HG02763 (cell line): ENCODE measurements at regions not wholly inside any gene's neighbourhood (a gene's known extent, or its start where the extent isn't known, plus 50 kb on each side); places are given as distances from the start of the nearest gene placed in this dataset.
"Not testable (repeated sequence)": the region's sequence is repeated elsewhere in the genome, so short reads cannot be mapped to it uniquely, and the experiment has no call there.

Experiments used
- ATAC-seq: cut with Tn5 transposase; IDR thresholded peaks from one replicate; pipeline ENCODE4 v1.9.1; 2021; ENCODE audit warnings: mild to moderate bottlenecking, moderate library complexity; ENCODE audit not compliant: unreplicated experiment

- ATAC-seq, result no peak
These were observed 444.0 kb upstream of the SLC35B3 start for GRCh38 chr6:8879334-8879733.

DNA sequence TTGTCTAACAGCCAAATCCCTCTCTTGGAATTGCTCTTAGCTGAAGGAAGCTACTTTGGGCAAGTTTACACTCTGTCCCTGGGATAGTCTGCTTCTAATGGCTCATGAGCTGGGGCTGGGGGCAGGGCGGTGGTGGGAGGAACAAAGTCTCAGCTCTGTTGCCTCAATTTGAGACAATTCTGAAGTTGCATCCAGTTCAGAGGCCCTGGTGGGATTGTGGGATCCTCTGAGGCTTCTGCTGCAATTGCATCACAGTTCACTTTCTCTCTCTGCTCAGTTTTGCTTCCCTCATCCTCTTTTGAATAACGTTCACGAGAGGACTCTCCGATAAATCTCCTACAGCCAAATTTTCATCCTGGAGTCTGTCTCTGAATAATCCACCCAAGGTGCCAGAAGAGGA is 440.6 kb upstream of the SLC35B3 start:
- no peak for ATAC-seq

- ATAC-seq, result no peak
These were observed 437.2 kb upstream of the SLC35B3 start for GRCh38 chr6:8872589-8872988.

GRCh38 chr6:8865451-8865850 is 430.1 kb upstream of the SLC35B3 start:
- no peak for ATAC-seq

DNA sequence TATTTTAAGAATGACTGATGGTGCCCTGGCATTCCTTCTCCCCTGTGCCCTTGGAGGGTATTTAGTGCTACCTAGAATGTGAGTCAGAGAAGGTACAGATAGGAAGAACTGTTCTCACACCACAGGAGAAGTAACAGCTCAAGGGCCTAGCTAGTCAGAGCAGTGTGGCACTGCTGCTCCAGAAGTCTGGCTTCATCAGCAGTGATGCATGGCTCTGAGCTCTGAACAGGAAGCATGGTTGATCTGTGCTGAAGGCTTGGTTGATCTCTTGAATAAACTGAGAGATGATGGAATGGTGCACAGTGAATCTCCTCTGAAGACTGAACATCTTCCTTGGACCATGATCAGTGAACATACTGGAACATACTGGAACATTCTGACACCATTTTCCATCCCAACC is 425.3 kb upstream of the SLC35B3 start:
- no peak for ATAC-seq

GRCh38 chr6:8859501-8859900 is 424.2 kb upstream of the SLC35B3 start:
- ATAC-seq, result no peak

GRCh38 chr6:8858854-8859331 is 423.5 kb upstream of the SLC35B3 start:
- ATAC-seq, result no peak

- no peak for ATAC-seq
These were observed 421.8 kb upstream of the SLC35B3 start for GRCh38 chr6:8857160-8857559.

- no peak for ATAC-seq
These were observed 420.1 kb upstream of the SLC35B3 start for GRCh38 chr6:8855411-8855810.

- no peak for ATAC-seq
These were observed 417.0 kb upstream of the SLC35B3 start for GRCh38 chr6:8852332-8852731.

- not testable (repeated sequence) for ATAC-seq
These were observed 411.3 kb upstream of the SLC35B3 start for GRCh38 chr6:8846680-8847079.

GRCh38 chr6:8845690-8846089 is 410.3 kb upstream of the SLC35B3 start:
- no peak for ATAC-seq

DNA sequence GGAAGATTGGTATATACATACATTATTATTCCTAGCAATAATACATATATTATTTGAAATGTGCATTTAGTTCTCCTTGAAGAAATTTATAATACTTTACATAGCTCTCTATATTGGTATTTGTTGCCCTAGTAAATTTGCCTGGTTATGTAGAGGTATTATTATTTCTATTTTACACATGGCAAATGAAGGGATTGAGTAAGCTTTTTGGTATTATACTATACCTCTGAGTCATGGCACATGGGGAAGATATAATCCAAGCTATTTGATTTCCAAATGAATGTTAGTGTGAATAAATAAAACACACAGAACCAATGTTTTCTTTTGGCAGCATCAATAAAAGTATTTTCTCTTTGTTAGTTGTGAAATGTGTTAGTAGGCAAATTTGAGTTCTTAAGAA is 409.6 kb upstream of the SLC35B3 start:
- no peak for ATAC-seq

DNA sequence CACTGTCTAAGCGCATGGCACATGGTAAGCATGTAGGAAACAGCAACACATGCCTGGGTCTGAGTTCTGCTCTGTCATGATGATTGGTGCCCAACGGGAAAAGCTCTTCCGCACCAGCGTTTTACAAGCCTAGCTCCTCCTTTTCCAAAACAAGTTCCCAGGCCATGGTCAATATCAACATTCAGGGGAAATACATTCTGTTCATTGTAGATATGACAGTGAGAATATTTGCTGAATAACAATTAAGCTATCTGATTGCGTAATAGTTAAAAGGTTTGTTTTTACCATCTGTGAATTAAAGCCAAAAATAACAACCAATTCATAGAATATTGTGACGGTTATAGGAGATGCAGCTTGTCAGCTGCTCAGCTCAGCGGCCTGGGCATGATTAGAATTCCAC is 404.3 kb upstream of the SLC35B3 start:
- no peak for ATAC-seq

- ATAC-seq, result no peak
These were observed 402.0 kb upstream of the SLC35B3 start for GRCh38 chr6:8837343-8837742.

GRCh38 chr6:8832695-8833094 is 397.4 kb upstream of the SLC35B3 start:
- ATAC-seq, result not testable (repeated sequence)

GRCh38 chr6:8831366-8832152 is 396.2 kb upstream of the SLC35B3 start:
- no peak for ATAC-seq

DNA sequence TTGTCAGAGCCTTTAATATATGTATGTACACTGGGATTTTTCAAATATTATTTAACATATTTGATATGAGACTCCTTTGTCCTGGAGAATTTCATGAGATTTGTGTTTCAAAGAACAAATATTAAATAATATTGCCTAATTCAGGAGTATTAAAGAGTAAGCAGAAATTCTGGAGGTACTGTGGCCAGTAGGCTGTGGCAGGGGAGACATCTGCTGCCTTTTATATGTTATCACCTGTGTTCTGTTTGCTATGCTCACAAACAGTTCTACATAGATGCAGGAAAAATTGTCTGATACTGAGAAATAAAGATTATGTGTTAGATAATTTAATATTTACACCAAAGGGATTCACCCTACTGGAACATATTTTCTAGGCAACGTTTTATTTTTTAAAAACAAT is 395.4 kb upstream of the SLC35B3 start:
- no peak for ATAC-seq

DNA sequence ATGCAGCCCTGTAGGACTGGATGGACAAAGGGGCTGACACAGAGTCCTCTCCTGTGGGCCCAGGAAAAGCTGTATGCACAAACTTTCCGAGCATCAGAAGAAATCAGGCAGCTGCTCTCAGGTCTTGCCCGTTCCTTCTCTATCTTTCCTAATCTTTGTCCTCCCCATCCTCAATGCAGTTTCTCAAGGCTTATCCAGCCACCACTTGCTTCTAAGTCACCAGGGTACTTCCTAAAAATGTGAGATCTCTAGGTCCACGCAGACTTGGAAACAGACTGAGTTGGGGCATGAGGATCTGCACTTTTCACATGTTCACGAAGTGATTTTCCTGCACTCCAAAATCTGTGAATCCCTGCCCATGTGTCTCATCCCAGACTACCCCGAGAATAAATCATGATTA is 394.5 kb upstream of the SLC35B3 start:
- ATAC-seq, result no peak

DNA sequence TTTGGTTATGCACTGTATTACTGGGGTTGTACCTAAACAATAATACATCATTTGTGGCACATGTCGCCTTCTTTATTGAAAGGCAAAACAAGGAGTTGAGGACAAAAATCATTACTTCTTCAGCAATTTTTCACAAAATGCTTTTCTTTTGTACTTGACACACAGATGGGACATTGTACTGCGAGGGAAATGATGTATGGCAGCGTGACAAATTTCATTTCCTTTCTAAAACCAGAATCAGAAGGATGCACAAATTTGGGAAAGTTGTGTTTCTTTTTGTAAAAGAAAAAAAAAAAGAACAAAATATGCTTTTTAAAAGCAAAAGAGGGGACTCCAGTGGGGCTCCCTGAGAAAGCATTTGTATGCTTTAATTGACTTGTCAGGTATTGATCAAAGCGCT is 394.0 kb upstream of the SLC35B3 start:
- ATAC-seq, result no peak

DNA sequence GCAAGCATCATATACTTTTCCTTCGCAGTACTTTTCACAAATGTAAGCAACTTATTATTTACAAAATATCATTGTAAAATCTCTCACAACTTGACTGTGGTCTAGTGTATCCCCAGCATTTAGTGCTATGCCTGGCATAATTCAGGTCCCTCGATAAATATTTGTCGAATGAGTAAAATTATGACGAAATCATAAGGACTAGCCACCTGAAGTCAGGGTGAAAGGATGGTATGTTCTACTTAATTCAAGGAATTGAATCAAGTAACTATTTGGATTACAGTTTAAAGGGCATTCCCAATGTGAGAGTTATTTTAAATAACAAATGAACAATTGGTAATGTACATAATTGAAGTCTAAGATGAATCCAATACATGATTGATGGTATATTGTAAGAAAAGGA is 393.0 kb upstream of the SLC35B3 start:
- ATAC-seq, result no peak

- no peak for ATAC-seq
These were observed 390.4 kb upstream of the SLC35B3 start for GRCh38 chr6:8825726-8826125.

GRCh38 chr6:8821981-8822381 is 386.6 kb upstream of the SLC35B3 start:
- no peak for ATAC-seq
